GM19328 (cell line): ENCODE measurements at regions not wholly inside any gene's neighbourhood (a gene's known extent, or its start where the extent isn't known, plus 50 kb on each side); places are given as distances from the start of the nearest gene placed in this dataset.
"Not testable (repeated sequence)": the region's sequence is repeated elsewhere in the genome, so short reads cannot be mapped to it uniquely, and the experiment has no call there.

ENCODE experiments used
- ATAC-seq: cut with Tn5 transposase; IDR thresholded peaks from one replicate; pipeline ENCODE4 v1.9.1; 2021; ENCODE audit warnings: mild to moderate bottlenecking, moderate library complexity; ENCODE audit not compliant: unreplicated experiment

- ATAC-seq, result no peak
Observed at GRCh38 chr15:34651997-34652725, 68.7 kb upstream of the GOLGA8B start.

DNA sequence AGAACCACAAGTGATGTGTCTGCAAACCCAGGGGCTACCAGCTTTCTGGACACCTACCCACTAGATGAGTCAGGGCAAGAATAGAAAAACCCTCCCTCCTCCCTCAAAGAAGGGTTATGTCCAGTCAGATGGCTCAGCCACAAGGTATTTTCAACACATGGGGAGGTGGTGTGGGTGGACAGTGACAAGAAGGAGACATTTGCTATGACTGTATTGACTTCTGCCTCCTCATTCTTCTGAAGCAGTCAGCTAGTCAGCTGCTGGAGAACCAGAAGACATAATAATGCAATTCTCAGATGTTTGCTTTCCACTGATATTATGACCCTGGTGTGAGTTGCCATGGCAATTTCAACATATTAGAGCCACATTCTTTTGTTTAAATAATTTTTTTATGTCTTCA, 66.7 kb upstream of the GOLGA8B start:
- ATAC-seq, result peak; percentile 65

GRCh38 chr15:34648294-34648631, 64.8 kb upstream of the GOLGA8B start:
- ATAC-seq, result no peak

DNA sequence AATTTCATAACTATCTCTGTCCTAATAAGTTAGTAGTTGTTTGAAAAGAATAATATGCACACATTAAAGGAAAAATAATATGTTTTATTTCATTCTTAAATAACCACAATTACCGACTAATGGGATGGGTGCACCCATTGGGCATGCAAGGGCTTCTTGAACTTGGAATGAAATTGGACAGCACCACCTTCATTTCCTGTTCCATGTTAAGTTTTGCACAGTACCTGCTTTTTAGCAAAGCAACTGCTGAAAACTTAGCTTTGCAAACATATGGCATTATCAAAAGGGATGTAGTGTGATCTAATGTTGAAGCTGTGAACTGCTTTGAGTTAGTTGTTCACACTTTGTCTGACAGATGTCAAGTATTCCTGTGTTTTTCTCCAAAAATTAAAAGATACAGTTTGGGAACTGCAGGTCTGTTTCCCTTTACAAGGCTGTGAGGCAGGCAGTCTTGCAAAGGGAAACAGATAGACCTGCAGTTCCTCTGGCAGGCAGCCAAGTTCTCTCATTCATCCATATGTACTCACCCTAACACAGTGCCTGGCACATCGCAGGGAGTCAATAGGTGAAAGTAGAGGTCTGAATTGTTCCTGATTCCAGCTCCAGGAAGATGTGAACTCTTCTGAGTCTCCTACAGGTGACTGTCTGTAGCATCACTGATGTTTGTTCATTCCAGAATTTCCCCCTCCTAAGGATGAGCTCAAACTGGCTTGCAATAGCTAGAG, 64.3 kb upstream of the GOLGA8B start:
- ATAC-seq, result no peak

DNA sequence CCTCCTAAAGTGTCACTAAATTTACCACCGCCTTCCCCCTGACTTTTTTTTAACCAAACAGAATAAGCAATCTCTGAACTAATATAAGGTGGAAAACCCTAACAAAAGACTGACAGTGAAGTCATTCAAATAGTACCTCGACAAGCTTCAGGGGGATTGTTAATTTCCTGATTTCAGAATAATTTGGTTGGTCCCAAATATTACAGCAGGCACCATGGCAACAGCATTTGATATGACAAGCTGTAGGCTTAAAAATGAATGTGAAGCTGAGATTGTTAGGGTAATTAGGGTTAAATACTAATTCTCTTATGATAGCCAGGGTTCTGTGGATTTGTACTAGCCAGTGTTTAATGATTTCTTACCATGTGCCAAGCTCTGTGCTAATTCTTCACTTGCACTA, 63.5 kb upstream of the GOLGA8B start:
- no peak for ATAC-seq

- no peak for ATAC-seq
Observed at GRCh38 chr15:34644851-34645250, 61.4 kb upstream of the GOLGA8B start.

GRCh38 chr15:34644061-34644460, 60.6 kb upstream of the GOLGA8B start:
- no peak for ATAC-seq

- no peak for ATAC-seq
Observed at GRCh38 chr15:34642247-34642646, 58.8 kb upstream of the GOLGA8B start.

DNA sequence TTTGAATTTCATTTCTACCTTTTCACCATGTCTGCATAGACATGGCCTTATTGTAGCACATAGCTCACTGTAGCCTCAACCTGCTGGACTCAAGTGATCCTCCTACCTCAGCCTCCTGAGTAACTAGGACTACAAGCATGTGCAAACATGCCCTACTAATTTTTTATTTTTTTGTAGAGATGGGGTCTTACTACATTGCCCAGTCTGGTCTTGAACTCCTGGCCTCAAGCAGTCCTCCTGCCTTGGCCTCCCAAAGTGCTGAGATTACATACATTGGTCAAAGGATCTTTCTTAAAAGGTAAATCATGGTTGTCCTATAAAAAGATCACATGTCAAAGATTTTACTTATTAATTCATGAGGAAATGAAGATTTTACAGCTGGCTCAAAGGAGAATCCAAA, 57.2 kb upstream of the GOLGA8B start:
- no peak for ATAC-seq

DNA sequence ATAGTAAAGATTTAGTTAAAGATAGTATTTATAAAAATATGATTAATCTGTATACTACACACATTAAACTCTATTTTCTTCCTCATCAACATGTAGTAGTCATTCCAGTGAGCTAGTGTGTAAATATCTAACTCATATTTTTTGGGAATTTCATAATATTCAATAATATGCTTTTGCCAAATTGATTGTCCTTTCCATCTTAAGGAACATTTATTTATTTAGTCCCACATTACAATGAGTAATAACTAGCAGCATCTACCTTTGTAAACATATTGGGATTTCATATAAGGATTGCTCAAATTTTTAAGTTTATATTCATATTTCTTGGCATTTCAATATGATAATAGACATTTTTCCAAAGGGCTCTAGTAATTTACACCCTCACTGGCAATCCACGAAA, 53.9 kb upstream of the GOLGA8B start:
- ATAC-seq, result no peak

DNA sequence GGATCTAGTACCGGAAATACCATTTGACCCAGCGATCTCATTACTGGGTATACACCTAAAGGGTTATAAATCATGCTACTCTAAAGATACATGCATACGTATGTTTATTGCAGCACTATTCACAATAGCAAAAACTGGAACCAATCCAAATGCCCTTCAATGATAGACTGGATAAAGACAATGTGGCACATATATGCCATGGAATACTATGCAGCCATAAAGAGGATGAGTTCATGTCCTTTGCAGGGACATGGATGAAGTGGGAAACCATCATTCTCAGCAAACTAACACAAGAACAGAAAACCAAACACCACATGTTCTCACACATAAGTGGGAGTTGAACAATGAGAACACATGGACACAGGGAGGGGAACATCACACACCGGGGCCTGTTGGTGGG, 50.2 kb upstream of the GOLGA8B start:
- ATAC-seq, result not testable (repeated sequence)
